DND-41 (cell line): ENCODE measurements at regions not wholly inside any gene's neighbourhood (a gene's known extent, or its start where the extent isn't known, plus 50 kb on each side); places are given as distances from the start of the nearest gene placed in this dataset.

ENCODE experiments used
- CTCF ChIP-seq: IDR thresholded peaks from 2 replicates; pipeline ENCODE4 v1.5.1; 2012; ENCODE audit warnings: borderline replicate concordance, low read length, moderate library complexity, mild to moderate bottlenecking; ENCODE audit not compliant: poor library complexity, severe bottlenecking; ENCODE audit errors: extremely low read depth
- EZH2 ChIP-seq: IDR thresholded peaks from 3 replicates; pipeline ENCODE4 v1.6.1; 2012; ENCODE audit warnings: borderline replicate concordance, low read depth, mild to moderate bottlenecking, moderate library complexity, low read length, inconsistent platforms; ENCODE audit not compliant: severe bottlenecking

GRCh38 chr4:37748485-37748884 lies 62.3 kb upstream of the RELL1 start:
- no peak for TF ChIP-seq CTCF
- no peak for TF ChIP-seq EZH2
